T-helper 2 cell treated with Interferon-gamma antibody and Interleukin-4, amounts not matched to agents 5 μg/mL and 100 μg/mL, for 36 hours (primary cell): ENCODE measurements at regions not wholly inside any gene's neighbourhood (a gene's known extent, or its start where the extent isn't known, plus 50 kb on each side); places are given as distances from the start of the nearest gene placed in this dataset.

Experiments used
- DNase-seq: peaks from one replicate; pipeline ENCODE4 v3.0.0; 2021; ENCODE audit warnings: low spot score
- H3K27ac Mint-ChIP-seq: one replicate; pipeline ENCODE4 v1.8.0; 2021; ENCODE audit warnings: mild to moderate bottlenecking, mixed read lengths
- H3K27me3 Mint-ChIP-seq: one replicate; pipeline ENCODE4 v1.8.0; 2021; ENCODE audit warnings: low read depth, mixed read lengths
- H3K36me3 Mint-ChIP-seq: one replicate; pipeline ENCODE4 v1.8.0; 2021; ENCODE audit warnings: low read depth, mixed read lengths
- H3K4me1 Mint-ChIP-seq: one replicate; pipeline ENCODE4 v1.8.0; 2021; ENCODE audit warnings: low read depth, mixed read lengths
- H3K4me3 Mint-ChIP-seq: one replicate; pipeline ENCODE4 v1.8.0; 2022; ENCODE audit warnings: mild to moderate bottlenecking, moderate library complexity, mixed read lengths
- H3K9me3 Mint-ChIP-seq: one replicate; pipeline ENCODE4 v1.8.0; 2021; ENCODE audit warnings: mixed read lengths

DNA sequence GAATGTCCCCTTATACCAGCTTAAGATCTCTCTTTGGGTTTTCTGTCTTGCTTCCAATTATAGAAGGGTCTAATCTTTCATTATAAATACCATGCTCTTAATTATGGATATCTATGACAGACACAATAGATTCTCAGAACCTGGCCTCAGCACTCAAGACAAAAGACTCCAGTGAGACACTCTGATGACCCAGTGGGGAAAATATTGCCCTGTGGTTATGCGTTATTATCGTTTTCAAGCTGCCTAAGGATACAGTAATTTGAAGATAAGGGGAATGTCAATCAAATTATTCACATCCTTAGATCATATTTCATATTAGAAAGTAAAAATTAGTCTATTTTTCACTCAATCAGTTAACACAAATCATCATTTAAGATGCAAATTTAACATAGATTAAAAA, 748.8 kb downstream of the XPNPEP1 start:
- Mint-ChIP-seq H3K36me3 (no peaks in the 10 kb centered on the region), H3K27ac (no peak overlapping the region), H3K27me3 (no peaks in the 10 kb centered on the region), H3K4me1 (no peaks in the 10 kb centered on the region), H3K4me3 (no peak overlapping the region), H3K9me3 (peaks cover 32% of the 10 kb centered on the region)
- no peak for DNase-seq

DNA sequence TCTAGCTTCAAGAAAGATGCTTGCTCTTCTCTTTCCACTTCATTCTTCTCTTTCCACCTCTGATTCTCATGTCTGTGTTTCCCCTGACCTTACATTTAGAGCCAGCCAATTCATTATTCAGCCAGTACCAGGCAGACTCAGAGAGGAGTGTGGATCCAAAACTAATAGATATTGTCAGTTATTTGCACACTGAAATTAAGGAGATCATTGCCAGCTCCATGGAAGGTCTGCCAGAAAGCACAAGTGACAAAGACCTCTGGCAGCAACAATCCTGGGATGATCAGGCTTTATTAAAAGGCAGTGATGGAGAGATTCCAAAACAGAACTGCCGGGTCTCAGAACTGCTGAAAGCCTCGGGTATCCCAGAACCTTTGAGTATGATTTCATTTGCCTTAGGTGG, 749.4 kb downstream of the XPNPEP1 start:
- H3K36me3 Mint-ChIP-seq = no peaks in the 10 kb centered on the region
- no peak overlapping the region for H3K27ac Mint-ChIP-seq
- no peak for DNase-seq
- H3K4me1 Mint-ChIP-seq = no peaks in the 10 kb centered on the region
- H3K27me3 Mint-ChIP-seq = no peaks in the 10 kb centered on the region
- peaks cover 32% of the 10 kb centered on the region for H3K9me3 Mint-ChIP-seq
- no peak overlapping the region for H3K4me3 Mint-ChIP-seq

DNA sequence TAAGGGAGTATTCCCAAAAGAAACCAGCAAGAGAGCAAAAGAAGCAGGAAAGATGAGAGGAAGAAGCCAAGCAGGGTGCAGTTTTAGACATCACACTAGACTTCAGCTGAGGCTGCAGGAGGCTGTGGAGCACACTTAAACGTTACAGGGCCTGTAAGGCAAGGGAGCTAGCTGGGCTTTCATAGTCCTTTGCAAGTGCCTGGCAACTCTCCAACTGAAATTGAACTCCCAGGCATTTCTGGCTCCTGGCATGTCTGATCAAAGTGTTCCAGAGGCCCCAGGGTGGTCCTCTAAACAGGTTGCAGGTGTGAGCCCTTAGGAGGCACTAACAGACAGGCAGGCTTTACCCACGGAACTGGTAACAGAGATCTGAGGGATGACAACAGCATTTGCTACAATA, 750.2 kb downstream of the XPNPEP1 start:
- no peaks in the 10 kb centered on the region for H3K27me3 Mint-ChIP-seq
- no peaks in the 10 kb centered on the region for H3K36me3 Mint-ChIP-seq
- no peak overlapping the region for H3K4me3 Mint-ChIP-seq
- no peak for DNase-seq
- H3K27ac Mint-ChIP-seq = no peak overlapping the region
- H3K4me1 Mint-ChIP-seq = no peaks in the 10 kb centered on the region
- H3K9me3 Mint-ChIP-seq = peaks cover 32% of the 10 kb centered on the region

DNA sequence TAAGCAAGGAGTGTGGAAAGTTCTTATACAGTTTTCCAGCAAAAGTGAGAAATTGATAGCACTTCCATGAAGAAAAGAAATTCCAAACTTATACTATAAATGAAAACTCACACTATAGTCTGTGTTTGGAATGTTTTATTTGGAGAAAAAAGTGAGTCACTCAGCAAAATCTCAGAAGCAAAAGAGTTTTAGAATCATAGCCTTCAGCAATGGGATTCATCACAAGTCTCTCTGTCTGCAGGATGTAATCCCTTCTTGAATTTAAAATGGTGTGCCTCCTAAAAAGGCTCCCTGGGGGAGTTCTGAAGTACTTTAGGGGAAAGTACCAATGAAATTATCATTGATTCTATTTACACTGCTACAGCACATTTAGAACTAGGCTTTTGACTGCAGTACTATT, 756.4 kb downstream of the XPNPEP1 start:
- DNase-seq = no peak
- no peaks in the 10 kb centered on the region for H3K4me1 Mint-ChIP-seq
- H3K27me3 Mint-ChIP-seq = no peaks in the 10 kb centered on the region
- H3K9me3 Mint-ChIP-seq = peaks cover 17% of the 10 kb centered on the region
- H3K36me3 Mint-ChIP-seq = no peaks in the 10 kb centered on the region
- H3K27ac Mint-ChIP-seq = no peak overlapping the region
- H3K4me3 Mint-ChIP-seq = no peak overlapping the region

DNA sequence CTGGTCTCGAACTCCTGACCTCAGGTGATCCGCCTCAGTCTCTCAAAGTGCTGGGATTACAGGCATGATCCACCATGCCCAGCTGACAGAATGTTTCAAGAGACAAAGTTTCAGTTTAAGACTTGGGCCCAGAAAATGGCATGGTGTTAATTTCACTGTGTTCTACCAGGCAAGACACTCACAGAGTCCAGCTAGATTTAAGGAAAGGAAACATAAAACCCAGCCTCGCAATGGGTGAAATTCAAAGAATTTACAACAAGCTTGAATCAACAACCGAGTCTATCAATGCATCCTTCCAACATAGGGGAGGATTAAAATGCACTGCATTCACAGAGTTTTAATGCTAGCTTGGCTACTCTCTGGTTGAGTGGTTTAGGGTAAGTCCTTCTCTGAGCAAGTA, 764.0 kb downstream of the XPNPEP1 start:
- Mint-ChIP-seq H3K36me3 (no peaks in the 10 kb centered on the region), H3K9me3 (peaks cover 26% of the 10 kb centered on the region), H3K4me3 (no peak overlapping the region), H3K27ac (no peak overlapping the region), H3K4me1 (no peaks in the 10 kb centered on the region), H3K27me3 (no peaks in the 10 kb centered on the region)
- no peak for DNase-seq

DNA sequence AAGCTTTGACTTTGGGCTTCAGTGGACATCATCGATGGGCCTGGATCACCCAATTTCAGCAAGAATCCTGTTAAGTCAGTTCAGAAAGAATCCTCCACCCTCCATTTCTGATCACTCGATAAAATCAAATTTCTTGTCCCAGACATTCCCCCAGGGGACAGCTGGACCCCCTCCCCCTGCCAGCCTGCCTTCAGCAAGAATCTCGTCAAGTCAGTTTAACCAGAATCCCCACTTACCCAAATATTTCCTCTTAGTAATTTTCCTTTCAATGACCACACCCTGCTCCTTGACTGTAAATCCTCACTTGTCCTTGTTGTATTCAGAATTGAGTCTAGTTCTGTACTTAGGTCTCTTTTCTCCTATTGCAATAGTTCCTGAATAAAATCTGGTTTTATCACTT, 766.9 kb downstream of the XPNPEP1 start:
- Mint-ChIP-seq H3K9me3 (peaks cover 17% of the 10 kb centered on the region), H3K36me3 (no peaks in the 10 kb centered on the region), H3K4me3 (no peak overlapping the region), H3K27me3 (no peaks in the 10 kb centered on the region), H3K27ac (no peak overlapping the region), H3K4me1 (no peaks in the 10 kb centered on the region)
- DNase-seq = no peak

DNA sequence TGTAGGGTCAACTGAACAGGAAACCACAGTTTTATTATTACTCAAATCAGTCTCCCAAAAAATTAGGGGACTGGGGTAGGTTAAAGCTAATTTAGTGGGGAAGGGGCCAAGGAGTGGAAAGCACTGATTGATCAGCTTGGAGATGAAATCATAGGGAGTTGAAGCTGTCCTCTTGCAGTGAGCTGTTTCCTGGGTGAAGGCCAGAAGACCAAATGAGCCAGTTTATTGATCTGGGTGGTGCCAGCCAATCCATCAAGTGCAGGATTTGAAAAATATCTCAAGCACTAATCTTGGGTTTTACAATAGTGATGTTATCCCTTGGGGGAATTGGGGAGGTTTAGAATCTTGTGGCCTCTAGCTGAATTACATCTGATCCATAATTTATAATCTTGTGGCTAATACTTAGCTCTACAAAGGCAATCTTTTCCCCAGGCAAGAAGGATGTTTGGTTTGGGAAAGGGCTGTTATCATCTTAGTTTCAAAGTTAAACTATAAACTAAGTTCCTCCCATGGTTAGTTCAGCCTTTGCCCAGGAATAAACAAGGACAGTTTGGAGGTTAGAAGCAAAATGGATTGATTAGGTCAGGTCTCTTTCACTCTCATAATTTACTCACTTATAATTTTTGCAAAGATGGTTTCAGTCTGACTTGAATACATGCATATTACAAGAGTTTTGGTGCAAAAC, 773.5 kb downstream of the XPNPEP1 start:
- DNase-seq = no peak
- Mint-ChIP-seq H3K27ac (no peak overlapping the region), H3K9me3 (peaks cover 24% of the 10 kb centered on the region), H3K27me3 (no peaks in the 10 kb centered on the region), H3K4me3 (no peak overlapping the region), H3K36me3 (no peaks in the 10 kb centered on the region), H3K4me1 (no peaks in the 10 kb centered on the region)

DNA sequence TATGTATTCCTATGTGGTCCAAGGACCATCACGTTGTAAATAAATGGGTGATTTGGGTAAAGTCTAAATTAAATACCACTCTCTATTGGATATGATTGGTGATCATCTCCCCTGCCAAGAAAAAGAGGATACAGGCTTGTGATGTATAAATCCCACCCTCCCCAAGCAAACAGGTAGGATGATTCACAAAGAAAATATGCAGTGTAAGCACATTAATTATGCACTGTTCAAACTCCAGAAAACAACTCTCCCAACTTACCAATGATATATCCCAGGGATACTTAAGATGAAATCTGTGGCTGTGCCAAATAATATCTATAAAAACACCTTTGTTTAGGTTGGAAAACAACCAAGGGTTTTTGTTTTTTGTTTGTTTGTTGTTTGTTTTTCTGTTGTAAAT, 795.9 kb downstream of the XPNPEP1 start:
- Mint-ChIP-seq H3K9me3 (peaks cover 5% of the 10 kb centered on the region), H3K4me3 (no peak overlapping the region), H3K27me3 (no peaks in the 10 kb centered on the region), H3K36me3 (no peaks in the 10 kb centered on the region), H3K4me1 (no peaks in the 10 kb centered on the region), H3K27ac (no peak overlapping the region)
- no peak for DNase-seq

DNA sequence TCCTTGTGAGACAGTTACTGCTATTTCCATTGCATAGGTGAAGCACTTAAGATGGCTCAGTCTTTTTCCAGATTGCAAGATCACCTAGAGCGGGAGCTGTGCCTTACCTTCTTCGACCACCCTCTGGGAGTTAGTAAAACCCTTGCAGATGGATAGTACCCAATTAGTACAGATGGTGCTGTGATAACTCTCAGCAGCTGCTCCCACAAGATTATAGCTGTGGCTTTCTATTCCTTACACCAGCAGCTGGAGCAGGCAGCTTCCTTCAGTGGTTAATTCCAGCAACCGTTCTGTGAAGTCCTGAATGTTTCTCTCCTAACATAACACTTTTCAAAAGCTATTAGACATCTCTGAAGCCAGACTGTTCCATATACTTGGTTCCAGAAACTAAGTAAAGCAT, 796.8 kb downstream of the XPNPEP1 start:
- no peak overlapping the region for H3K4me3 Mint-ChIP-seq
- H3K27me3 Mint-ChIP-seq = no peaks in the 10 kb centered on the region
- no peaks in the 10 kb centered on the region for H3K36me3 Mint-ChIP-seq
- H3K27ac Mint-ChIP-seq = no peak overlapping the region
- H3K4me1 Mint-ChIP-seq = no peaks in the 10 kb centered on the region
- no peak for DNase-seq
- H3K9me3 Mint-ChIP-seq = peaks cover 5% of the 10 kb centered on the region

DNA sequence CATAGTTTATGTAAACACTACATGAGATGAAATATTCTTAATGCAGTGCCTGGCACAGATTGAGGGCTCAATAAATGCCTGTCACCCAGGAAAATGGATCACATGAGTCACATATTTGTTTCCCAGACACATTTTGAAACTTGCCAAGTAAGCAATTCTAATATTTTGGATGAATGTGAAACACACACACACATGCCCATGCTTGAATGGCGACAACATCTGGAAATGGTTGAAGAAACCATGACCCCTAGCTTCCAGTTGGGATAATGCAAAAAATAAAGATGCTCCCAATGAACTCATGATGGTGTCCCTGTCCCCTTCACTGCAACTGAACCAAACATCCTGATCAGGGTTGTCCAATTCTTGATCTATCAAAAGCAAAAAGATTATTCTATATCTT, 797.3 kb downstream of the XPNPEP1 start:
- no peaks in the 10 kb centered on the region for H3K36me3 Mint-ChIP-seq
- H3K27ac Mint-ChIP-seq = no peak overlapping the region
- H3K4me3 Mint-ChIP-seq = no peak overlapping the region
- H3K4me1 Mint-ChIP-seq = no peaks in the 10 kb centered on the region
- peaks cover 5% of the 10 kb centered on the region for H3K9me3 Mint-ChIP-seq
- no peaks in the 10 kb centered on the region for H3K27me3 Mint-ChIP-seq
- no peak for DNase-seq

DNA sequence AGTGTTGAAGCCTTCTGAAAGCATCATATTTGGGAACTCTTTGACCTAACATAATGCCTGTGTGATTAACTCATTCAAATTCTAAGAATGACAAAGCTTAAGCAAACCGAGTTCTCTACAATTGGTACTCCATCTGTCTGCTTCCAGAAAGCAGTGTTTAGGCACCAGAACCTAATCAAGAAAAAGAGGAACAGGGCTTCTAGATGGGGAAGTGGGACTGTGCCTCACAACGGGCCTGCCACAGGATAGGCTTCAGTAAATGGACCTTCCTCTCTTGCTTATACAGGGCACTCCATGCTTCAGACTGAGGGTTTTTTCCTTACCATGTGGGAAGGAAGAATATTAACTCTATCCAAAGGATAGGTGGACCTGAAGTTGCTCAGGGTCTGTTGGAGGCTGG, 808.1 kb downstream of the XPNPEP1 start:
- no peak for DNase-seq
- H3K4me1 Mint-ChIP-seq = no peaks in the 10 kb centered on the region
- H3K27me3 Mint-ChIP-seq = no peaks in the 10 kb centered on the region
- no peaks in the 10 kb centered on the region for H3K36me3 Mint-ChIP-seq
- H3K4me3 Mint-ChIP-seq = no peak overlapping the region
- peaks cover 26% of the 10 kb centered on the region for H3K9me3 Mint-ChIP-seq
- H3K27ac Mint-ChIP-seq = no peak overlapping the region

DNA sequence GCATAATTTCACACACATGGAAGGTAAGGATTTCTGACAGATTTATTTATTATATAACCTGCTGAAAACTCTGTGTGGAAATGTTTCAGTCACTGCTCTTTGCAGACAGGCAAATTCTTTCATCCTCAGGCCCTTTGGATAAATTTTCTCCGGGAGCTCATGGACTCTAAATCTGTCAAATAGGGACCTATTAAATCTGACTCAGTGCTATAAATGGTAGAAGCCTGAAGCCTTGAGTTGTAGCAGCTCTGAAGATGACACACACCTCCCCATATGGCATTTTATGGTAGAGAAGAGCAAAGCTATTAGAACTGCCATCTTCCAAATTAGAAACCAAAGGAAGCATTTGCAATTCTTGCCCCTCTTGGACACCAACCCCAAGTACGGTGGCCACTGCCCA, 808.7 kb downstream of the XPNPEP1 start:
- no peaks in the 10 kb centered on the region for H3K4me1 Mint-ChIP-seq
- DNase-seq = no peak
- no peaks in the 10 kb centered on the region for H3K27me3 Mint-ChIP-seq
- H3K4me3 Mint-ChIP-seq = no peak overlapping the region
- peaks cover 26% of the 10 kb centered on the region for H3K9me3 Mint-ChIP-seq
- no peak overlapping the region for H3K27ac Mint-ChIP-seq
- H3K36me3 Mint-ChIP-seq = no peaks in the 10 kb centered on the region

DNA sequence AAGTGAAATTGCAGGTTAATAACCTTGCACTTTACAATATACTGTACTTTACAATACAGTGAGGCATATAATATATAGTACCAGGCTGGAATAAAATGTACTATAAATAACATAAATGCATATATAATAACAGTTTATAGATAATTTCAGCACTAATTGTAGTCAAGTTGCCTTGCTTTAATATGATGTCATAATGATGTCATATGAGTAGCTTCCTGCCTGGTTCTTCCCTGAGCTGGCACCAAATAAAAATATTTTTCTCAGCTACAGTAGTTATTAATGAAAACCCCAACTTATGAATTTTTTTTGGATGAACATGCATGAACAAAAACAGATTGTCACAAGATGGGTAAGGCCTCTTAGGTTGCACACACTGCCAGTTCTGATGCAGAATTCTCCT, 816.7 kb downstream of the XPNPEP1 start:
- Mint-ChIP-seq H3K4me1 (no peaks in the 10 kb centered on the region), H3K27ac (no peak overlapping the region), H3K27me3 (no peaks in the 10 kb centered on the region), H3K36me3 (no peaks in the 10 kb centered on the region), H3K4me3 (no peak overlapping the region), H3K9me3 (peaks cover 6% of the 10 kb centered on the region)
- DNase-seq = no peak

DNA sequence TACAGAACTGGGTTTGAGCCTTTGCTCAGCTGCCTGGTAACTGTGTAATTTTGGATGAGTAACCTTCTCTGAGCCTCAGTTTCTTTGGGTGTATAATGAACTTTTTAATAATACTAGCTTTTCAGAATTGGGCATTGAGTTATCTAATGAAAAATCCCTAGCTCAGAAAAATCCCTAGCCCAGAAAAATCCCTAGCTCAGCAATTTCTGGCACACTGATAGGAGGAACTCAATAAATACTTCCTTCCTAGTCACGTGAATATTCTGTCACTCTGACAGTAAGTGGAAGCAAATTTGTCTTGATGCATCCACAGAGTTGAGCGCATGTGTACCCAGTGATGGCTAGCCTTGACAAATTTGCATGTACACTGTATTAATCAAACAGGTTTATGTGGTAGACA, 817.6 kb downstream of the XPNPEP1 start:
- no peak overlapping the region for H3K4me3 Mint-ChIP-seq
- H3K36me3 Mint-ChIP-seq = no peaks in the 10 kb centered on the region
- H3K27ac Mint-ChIP-seq = no peak overlapping the region
- H3K27me3 Mint-ChIP-seq = no peaks in the 10 kb centered on the region
- H3K9me3 Mint-ChIP-seq = peaks cover 6% of the 10 kb centered on the region
- H3K4me1 Mint-ChIP-seq = no peaks in the 10 kb centered on the region
- no peak for DNase-seq

DNA sequence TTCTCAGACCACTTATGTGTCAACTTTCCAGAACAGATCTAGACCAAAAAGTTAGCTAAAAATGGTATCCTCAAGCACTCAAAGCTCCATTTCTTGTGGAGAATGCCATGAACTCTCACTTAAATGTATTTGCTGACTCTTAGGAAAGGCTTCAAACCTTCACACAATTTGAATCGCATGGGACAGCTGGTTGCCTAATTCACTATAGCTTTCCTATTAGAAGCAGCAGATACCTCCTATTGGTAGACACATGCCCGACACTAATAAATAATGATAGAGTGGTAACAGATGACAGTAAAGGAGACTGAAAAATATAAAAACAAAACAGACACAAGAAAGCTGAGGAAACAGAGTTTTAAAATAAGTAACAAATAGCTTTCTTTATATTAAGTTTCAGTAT, 818.5 kb downstream of the XPNPEP1 start:
- H3K27me3 Mint-ChIP-seq = no peaks in the 10 kb centered on the region
- H3K27ac Mint-ChIP-seq = no peak overlapping the region
- peaks cover 6% of the 10 kb centered on the region for H3K9me3 Mint-ChIP-seq
- no peak for DNase-seq
- no peaks in the 10 kb centered on the region for H3K36me3 Mint-ChIP-seq
- H3K4me3 Mint-ChIP-seq = no peak overlapping the region
- H3K4me1 Mint-ChIP-seq = no peaks in the 10 kb centered on the region
